NAMALWA (cell line): ENCODE measurements at regions not wholly inside any gene's neighbourhood (a gene's known extent, or its start where the extent isn't known, plus 50 kb on each side); places are given as distances from the start of the nearest gene placed in this dataset.
"Not testable (repeated sequence)": the region's sequence is repeated elsewhere in the genome, so short reads cannot be mapped to it uniquely, and the experiment has no call there.

Source experiments
- DNase-seq: peaks from one replicate; pipeline ENCODE4 v3.0.0-alpha.2; 2015; ENCODE audit warnings: low spot score

DNA sequence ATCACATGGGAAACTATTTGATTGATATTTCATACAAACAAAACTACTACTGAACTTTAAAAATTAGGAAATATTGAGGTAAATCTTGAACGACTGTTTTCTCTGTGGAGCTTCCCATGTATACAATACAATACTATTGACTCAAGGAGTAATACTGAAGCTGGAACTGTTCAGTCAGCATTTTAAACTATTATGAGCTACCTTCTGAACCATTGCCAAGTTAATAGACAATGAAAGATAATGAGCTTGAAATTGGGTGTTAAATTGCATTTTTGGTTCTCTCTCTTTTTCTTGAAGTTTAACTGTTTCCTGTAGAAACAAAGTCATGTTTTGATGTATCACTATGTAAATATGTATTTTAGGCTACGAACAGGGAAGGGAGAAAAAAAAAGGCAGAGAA lies 569.2 kb downstream of the ZEB2 start:
- no peak for DNase-seq

- DNase-seq: no peak
Measured at GRCh38 chr2:143949121-143949848, 570.6 kb downstream of the ZEB2 start.

GRCh38 chr2:143948710-143949109 lies 571.2 kb downstream of the ZEB2 start:
- DNase-seq: no peak

GRCh38 chr2:143946436-143947391 lies 573.2 kb downstream of the ZEB2 start:
- DNase-seq: no peak

DNA sequence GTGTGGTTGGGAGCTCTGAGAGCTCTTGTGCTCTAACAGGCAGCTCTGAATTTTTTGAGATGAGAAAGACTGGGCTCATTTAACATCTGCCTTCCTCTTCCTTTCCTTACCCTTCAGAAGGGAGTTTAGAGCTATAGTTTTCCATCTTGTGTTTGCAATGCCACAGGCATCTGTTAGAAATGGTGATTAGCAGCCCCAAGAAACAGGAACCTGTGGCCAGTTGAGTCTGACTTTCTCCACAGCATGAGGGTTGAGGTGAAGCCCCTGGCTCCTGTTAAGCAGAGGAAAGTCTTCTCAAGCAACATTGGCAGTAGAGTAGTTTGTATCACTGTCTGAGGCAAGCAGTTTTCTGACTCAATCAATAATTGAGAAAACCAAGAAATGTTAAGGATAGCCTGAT lies 577.4 kb downstream of the ZEB2 start:
- no peak for DNase-seq

DNA sequence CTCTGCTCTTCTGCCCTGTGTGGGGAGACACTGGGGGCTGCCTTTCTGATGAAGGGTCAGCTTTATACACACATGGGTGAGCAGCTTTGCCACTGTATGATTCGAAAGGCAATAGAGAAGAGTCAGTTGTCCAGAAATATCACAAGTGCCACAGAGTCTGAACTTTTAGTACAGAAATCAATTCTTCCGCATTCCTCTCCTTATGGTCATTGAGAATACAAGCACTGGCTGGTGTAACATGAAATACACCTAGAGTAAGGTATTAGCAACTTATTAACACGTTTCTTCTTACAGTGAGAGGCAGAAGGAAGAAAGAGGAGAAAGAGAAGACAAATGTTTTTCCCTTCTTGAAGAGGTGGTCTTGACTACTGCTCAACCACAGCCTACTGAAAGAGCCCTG lies 579.2 kb downstream of the ZEB2 start:
- no peak for DNase-seq

- DNase-seq: no peak
Measured at GRCh38 chr2:143939626-143940330, 580.1 kb downstream of the ZEB2 start.

DNA sequence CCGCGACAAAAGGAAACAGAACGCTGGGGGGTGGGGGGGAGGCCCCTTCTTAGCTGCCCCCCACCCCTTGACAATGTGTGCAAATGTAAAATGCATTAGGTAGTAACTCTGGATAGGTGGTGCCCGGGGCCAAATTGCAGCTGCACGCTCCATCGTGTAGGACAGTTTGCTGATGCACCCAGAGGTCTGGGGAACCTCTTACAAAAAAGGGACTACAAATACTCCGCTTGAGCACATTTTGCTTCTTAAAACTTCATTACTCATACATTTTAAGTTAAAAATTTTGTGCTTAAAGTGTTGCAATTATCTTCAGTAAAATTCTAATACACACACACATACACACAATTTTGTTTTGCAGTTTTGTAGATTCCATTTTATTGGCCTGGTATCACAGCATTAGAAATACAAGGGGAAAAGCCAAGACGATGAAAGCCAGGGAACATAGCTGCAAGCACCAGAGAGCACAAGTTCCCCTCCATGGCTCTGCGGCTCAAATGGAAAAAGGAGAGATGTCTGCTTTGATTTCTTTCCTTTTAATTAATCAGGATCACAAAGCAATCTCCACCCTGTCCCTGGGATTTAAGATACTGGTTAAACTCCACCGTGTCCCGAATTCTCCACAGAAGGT lies 582.1 kb downstream of the ZEB2 start:
- DNase-seq: no peak

DNA sequence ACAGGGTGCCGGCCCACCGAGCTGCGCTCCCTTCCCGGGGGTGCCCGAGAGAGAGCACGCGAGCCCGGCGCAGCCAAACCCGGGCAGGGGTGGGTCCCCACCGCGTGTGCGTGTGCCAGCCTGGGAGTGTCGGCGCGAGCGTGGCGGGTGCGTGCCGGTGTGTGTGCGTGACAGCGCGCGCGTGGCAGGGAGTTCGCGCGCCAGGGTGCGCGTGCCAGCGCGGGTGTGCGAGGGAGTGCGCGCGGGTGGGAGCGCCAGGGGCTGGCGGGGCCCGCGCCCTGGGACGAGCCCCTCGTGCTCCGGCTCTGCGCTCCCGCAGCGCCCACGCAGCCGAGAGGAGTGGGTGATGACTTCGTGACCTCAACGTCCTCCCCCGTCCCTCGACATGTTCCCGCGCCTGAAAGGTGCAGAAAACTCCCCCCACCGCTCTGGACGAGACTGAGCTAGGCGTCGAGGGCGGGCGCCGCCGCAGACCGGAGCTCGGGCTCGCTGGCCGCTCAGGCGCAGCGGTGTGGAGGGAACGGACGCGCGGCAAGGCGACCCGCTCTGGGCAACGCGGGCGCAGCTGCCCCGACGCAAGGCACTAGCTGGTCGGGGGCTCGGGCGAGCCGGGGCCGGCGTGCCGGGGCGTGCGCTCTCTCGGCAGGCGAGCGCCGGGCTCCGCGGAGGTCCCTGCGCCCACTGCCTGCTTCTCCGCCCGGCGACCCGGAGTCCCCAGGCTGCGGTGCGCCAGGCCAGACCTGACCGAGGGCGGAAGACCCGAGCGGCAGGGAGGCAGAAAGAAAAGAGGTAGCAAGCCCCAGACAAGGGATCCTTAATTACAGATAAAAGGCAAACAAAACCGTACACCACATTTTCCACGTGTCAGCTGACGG lies 582.8 kb downstream of the ZEB2 start:
- no peak for DNase-seq

DNA sequence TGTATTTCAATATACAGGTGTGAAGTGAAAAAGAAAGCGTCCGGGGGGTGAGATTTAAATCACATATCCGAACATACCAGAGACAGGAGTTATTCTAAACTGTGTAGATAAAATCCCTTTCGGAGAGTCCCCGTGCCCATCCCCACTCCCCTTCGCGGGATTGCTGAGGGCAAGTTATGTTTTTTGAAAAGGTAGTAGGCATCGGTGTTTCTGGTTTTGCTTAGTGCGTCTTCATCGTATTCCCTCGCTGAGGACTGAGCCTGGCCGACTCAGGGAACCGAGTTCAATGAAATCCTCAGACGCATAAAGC lies 583.4 kb downstream of the ZEB2 start:
- DNase-seq: no peak

GRCh38 chr2:143935482-143935752 lies 584.5 kb downstream of the ZEB2 start:
- no peak for DNase-seq

DNA sequence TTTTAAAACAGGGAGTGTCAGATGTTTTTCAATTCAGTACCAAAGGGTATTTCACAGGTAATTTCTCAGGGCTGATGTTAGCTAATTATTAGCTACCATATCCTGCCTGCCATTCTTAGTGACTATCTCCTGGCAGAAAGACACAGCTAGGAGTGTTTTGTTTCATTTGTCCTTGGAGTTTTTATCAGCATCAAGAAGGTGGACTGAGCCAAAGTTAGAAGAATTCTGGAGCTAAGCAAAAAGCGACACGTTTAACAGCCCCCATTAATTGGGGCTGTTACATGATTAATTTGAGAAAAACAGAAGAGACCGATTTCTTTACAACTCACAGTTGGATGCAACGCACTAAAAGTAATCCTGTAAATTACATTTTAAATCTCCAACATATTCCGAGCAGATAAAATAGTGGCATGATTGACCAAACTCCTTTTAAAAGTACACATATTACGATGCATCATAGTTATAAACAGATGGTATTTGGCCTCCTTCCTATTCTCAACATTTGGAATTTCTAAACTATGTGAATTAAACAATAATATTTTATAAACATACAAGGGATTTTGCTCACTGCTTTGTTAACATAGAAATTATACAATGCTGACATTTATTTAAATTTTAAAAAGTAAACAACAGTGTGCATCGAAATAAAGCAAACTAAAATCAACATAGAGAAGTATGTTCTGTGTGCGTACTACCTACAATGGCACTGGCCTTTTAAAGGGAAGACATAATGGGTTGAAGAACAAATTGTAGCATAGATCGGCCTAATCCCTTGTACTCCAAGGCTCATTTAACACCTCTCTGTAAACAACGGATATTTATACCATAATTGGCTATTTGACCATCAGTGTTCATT lies 585.1 kb downstream of the ZEB2 start:
- DNase-seq: no peak

DNA sequence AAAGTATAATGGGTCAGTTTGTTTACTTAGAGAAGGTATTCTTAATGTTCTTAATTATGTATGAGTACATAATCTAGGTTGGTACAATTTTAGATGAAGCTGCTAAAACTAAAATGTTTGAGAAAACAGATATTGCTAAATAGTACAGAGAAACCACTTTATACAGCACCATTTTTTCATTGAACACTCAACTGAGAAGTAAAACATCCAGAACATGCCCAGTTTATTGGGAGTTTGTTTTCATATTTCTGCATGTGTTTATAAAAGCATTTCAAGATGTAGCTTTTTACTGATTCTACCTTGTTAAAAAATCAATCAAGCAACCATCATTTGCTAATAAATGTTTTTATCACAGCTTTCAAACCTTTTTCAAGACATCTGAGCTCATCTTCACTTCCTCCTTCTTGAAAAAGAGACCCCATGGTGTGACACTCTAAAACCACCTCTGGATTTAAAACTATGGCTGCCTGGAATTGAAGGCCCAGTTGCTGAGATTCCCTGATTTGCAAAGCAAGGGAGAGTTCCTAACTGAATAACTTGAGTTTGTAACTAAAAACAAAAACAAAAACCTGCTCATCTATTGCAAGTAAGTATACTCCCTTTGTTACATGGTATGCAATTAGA lies 585.9 kb downstream of the ZEB2 start:
- no peak for DNase-seq

DNA sequence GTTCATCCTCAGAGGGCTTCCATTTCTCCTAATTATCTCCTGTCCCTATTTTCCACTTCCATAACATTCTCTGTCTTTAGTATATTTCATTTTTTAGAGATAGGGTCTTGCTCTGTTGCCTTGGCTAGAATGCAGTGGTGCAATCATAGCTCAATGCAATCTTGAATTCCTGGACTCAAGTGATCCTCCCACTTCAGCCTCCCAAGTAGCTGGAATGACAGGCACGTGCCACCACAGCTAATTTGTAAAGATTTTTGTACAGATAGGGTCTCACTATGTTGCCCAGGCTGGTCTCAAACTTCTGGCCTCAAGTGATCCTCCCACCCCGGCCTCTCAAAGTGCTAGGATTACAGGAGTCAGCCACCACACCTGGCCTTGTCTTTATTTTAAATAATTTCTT lies 589.0 kb downstream of the ZEB2 start:
- DNase-seq: peak; percentile 7

DNA sequence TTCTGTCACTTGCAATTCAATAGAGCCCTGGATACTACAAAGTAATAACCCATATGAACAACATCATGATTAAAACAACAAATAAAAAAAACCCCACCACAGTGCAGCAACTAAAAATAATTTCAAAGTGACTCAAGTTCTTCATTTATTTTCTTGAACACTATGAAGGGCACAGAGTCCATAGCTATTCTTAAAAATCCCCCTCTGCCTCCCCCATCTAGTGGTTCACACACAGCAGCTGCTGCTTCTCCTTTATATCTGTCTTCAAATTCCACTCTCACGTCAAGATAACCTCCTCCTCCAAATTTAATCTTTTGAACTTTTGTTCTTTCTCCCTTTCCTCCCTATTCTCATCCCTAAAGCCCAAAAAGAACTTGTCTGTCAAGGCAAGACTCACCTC lies 591.3 kb downstream of the ZEB2 start:
- no peak for DNase-seq

- no peak for DNase-seq
Measured at GRCh38 chr2:143928184-143928583, 591.7 kb downstream of the ZEB2 start.

DNA sequence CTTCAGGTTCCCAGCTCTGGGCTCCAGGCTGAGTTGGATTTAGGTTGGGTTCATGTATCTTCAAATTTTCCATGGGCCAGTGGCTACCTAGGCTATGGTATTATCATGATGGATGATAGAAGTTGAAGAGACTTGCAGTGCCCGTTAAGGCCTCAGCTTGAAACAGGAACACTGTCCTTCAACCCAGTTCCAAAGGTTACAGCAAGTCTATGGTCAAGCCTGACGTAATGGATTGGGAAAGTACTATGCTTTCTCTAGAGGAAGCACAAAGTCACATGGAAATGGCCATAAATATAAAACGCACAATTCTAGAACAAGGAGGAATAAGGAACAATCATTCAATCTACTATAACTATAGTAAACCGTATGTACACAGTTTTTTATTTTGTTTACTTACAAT lies 593.2 kb downstream of the ZEB2 start:
- no peak for DNase-seq

DNA sequence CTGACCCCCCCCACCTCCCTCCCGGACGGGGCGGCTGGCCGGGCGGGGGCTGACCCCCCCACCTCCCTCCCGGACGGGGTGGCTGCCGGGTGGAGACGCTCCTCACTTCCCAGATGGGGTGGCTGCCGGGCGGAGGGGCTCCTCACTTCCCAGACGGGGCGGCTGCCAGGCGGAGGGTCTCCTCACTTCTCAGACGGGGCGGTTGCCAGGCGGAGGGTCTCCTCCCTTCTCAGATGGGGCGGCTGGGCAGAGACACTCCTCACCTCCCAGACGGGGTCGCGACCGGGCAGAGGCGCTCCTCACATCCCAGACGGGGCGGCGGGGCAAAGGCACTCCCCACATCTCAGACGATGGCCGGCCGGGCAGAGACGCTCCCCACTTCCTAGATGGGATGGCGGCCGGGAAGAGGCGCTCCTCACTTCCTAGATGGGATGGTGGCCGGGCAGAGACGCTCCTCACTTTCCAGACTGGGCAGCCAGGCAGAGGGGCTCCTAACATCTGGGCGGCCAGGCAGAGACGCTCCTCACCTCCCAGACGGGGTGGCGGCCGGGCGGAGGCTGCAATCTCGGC lies 597.6 kb downstream of the ZEB2 start:
- not testable (repeated sequence) for DNase-seq

- DNase-seq: no peak
Measured at GRCh38 chr2:143918465-143918989, 601.4 kb downstream of the ZEB2 start.

GRCh38 chr2:143916781-143917180 lies 603.1 kb downstream of the ZEB2 start:
- no peak for DNase-seq
